OCI-LY7 (cell line): ENCODE measurements at regions not wholly inside any gene's neighbourhood (a gene's known extent, or its start where the extent isn't known, plus 50 kb on each side); places are given as distances from the start of the nearest gene placed in this dataset.

ENCODE experiments used
- CTCF ChIP-seq: fragments of 200-600 bp; sonication (generic); conservative IDR thresholded peaks from 2 replicates; pipeline ENCODE4 v1.5.1; 2014; ENCODE audit warnings: mild to moderate bottlenecking, antibody characterized with exemption, low read length, moderate library complexity, mixed read lengths
- EZH2phosphoT487 ChIP-seq: fragments of 200-600 bp; sonication (generic); IDR thresholded peaks from 2 replicates; pipeline ENCODE4 v1.6.1; 2018; ENCODE audit warnings: low read depth, borderline replicate concordance, mild to moderate bottlenecking, mixed run types, antibody characterized with exemption, low read length, moderate library complexity, mixed read lengths

GRCh38 chr5:110824936-110825441 lies 86.2 kb downstream of the SLC25A46 start:
- no peak for TF ChIP-seq CTCF
- no peak for TF ChIP-seq EZH2phosphoT487
